HepG2 (cell line): ENCODE measurements at regions not wholly inside any gene's neighbourhood (a gene's known extent, or its start where the extent isn't known, plus 50 kb on each side); places are given as distances from the start of the nearest gene placed in this dataset.
A peak's percentile ranks its signal among the peaks of the same experiment; 100 is the strongest.

ENCODE experiments used
- ATAC-seq: fragments of 200-7000 bp; cut with Tn5 transposase; 3 replicates; pipeline ENCODE4 v1.9.1; 2020; ENCODE audit warnings: mild to moderate bottlenecking, moderate library complexity
- BruUV-seq: library from RNA; stranded (reverse); fragments of 400-500 nt; replicated peaks from 2 replicates; lab custom pipeline; 2021; lab: Mats Ljungman, UMichigan
- CTCF ChIA-PET: fragments of 300-600 bp; formaldehyde crosslinking; extraction: SDS; loops from one replicate; lab custom pipeline; 2021; ENCODE audit warnings: low total read pairs, inconsistent platforms, low intra/inter-chr PET ratio; lab: Yijun Ruan, JAX
- POLR2A ChIA-PET: fragments of 350-600 bp; sonication (Branson Sonifier 250); formaldehyde crosslinking; loops from one replicate; lab custom pipeline; 2020; ENCODE audit warnings: antibody characterized with exemption, inconsistent platforms; lab: Yijun Ruan, JAX
- DNase-seq: peaks from one replicate; pipeline ENCODE4 v3.0.0-alpha.2; 2015; ENCODE audit warnings: low spot score
- FAIRE-seq: peaks from 3 replicates; lab custom pipeline; 2011; peaks lifted over from hg19 to GRCh38; lab: Jason Lieb, UNC
- H2AFZ ChIP-seq: one replicate; pipeline ENCODE4 v1.6.1; 2011; ENCODE audit warnings: low read length, inconsistent platforms
- H3K27ac ChIP-seq: fragments of 300-600 bp; 3 replicates; pipeline ENCODE4 v1.8.0; 2011; ENCODE audit warnings: mixed run types, mild to moderate bottlenecking, mixed read lengths, low read length, inconsistent platforms; ENCODE audit not compliant: insufficient read depth; ENCODE audit errors: extremely low read length
- H3K27me3 ChIP-seq, 2 experiments: fragments of 200-600 bp in 1 of 2; 2 replicates in 1 of 2; 3 replicates in 1 of 2; pipeline versions ENCODE4 v1.6.0 to v1.8.0; 2011; ENCODE audit warnings: low read length in 2 of 2, mild to moderate bottlenecking in 2 of 2, moderate library complexity in 2 of 2, inconsistent platforms in 1 of 2; ENCODE audit not compliant: insufficient read depth in 2 of 2, control insufficient read depth in 1 of 2
- H3K36me3 ChIP-seq, 2 experiments: fragments of 200-600 bp in 1 of 2; replicated peaks in 1 of 2; 2 replicates in 1 of 2; 3 replicates in 1 of 2; pipeline versions ENCODE4 v1.5.1 to v1.8.0; 2011; ENCODE audit warnings: low read length in 2 of 2, inconsistent platforms in 1 of 2; ENCODE audit not compliant: insufficient read depth in 2 of 2, control insufficient read depth in 1 of 2
- H3K4me1 ChIP-seq: 2 replicates; pipeline ENCODE4 v1.5.1; 2012; ENCODE audit warnings: low read length, inconsistent platforms; ENCODE audit not compliant: insufficient read depth
- H3K4me2 ChIP-seq: 2 replicates; pipeline ENCODE4 v1.6.0; 2011; ENCODE audit warnings: low read depth, low read length, inconsistent platforms
- H3K4me3 ChIP-seq, 3 experiments: fragments of 200-600 bp in 1 of 3; sonication (generic), shearing (Covaris generic) in 1 of 3; replicated peaks in 1 of 3; 2 replicates each; pipeline ENCODE4 v1.5.1; 2011 to 2016; ENCODE audit warnings: low read length in 3 of 3, inconsistent platforms in 2 of 3, low read depth in 2 of 3, mild to moderate bottlenecking in 2 of 3, control low read depth in 1 of 3, mixed read lengths in 1 of 3; ENCODE audit not compliant: insufficient read depth in 1 of 3
- H3K79me2 ChIP-seq: one replicate; pipeline ENCODE4 v1.6.1; 2011; ENCODE audit warnings: low read length, inconsistent platforms; ENCODE audit not compliant: insufficient read depth
- H3K9ac ChIP-seq: 2 replicates; pipeline ENCODE4 v1.6.0; 2011; ENCODE audit warnings: mild to moderate bottlenecking, low read depth, low read length, inconsistent platforms; ENCODE audit not compliant: insufficient read depth
- H3K9me3 ChIP-seq: 2 replicates; pipeline ENCODE4 v1.5.1; 2012; ENCODE audit warnings: mild to moderate bottlenecking, low read length
- H4K20me1 ChIP-seq: 2 replicates; pipeline ENCODE4 v1.6.0; 2011; ENCODE audit warnings: inconsistent platforms, mild to moderate bottlenecking, low read length, moderate library complexity; ENCODE audit not compliant: insufficient read depth
- CC2D1A ChIP-seq: sonication (generic); formaldehyde crosslinking; IDR thresholded peaks from 2 replicates; pipeline ENCODE4 v1.8.1; 2023; ENCODE audit warnings: mild to moderate bottlenecking, missing genetic modification reagents
- ETV5 ChIP-seq: IDR thresholded peaks from 2 replicates; pipeline ENCODE4 v1.6.1; 2018; ENCODE audit warnings: missing biosample characterization, missing genetic modification reagents, inconsistent platforms, borderline replicate concordance
- FOSL2 ChIP-seq: sonication (generic); formaldehyde crosslinking; IDR thresholded peaks from 2 replicates; pipeline ENCODE4 v1.4.0; 2020; ENCODE audit warnings: missing genetic modification reagents
- GFI1 ChIP-seq: sonication (generic); formaldehyde crosslinking; IDR thresholded peaks from 2 replicates; pipeline ENCODE4 v1.5.0; 2020; ENCODE audit warnings: missing genetic modification reagents, mild to moderate bottlenecking, borderline replicate concordance
- JUNB ChIP-seq: sonication (generic); formaldehyde crosslinking; IDR thresholded peaks from 2 replicates; pipeline ENCODE4 v1.8.0; 2022; ENCODE audit warnings: missing genetic modification reagents, mild to moderate bottlenecking, borderline replicate concordance
- TAF1 ChIP-seq: sonication (generic); formaldehyde crosslinking; IDR thresholded peaks from 2 replicates; pipeline ENCODE4 v1.4.0; 2020; ENCODE audit warnings: missing genetic modification reagents
- TBP ChIP-seq: sonication (generic); formaldehyde crosslinking; IDR thresholded peaks from 2 replicates; pipeline ENCODE4 v1.5.0; 2020; ENCODE audit warnings: missing genetic modification reagents
- ZFP37 ChIP-seq: sonication (generic); formaldehyde crosslinking; IDR thresholded peaks from 2 replicates; pipeline ENCODE4 v1.4.0; 2020; ENCODE audit warnings: missing genetic modification reagents, borderline replicate concordance
- WGBS: methylation state at CpG from one replicate; pipeline ENCODE4 v1.1.6; 2017; ENCODE audit warnings: low lambda C conversion rate; 5-methylcytosine and 5-hydroxymethylcytosine counted together
- in situ Hi-C: cut with HindIII; loops from 2 replicates; pipeline ENCODE4 v1.10.0; 2017; ENCODE audit warnings: low pct_unique_long_range_greater_than_20kb; ENCODE audit not compliant: extremely low pct_ligation_motif_present
- intact Hi-C: fragments of 100-400 bp; cut with micrococcal nuclease; formaldehyde crosslinking; loops from one replicate; pipeline ENCODE4 v1.10.0; 2022; ENCODE audit not compliant: unreplicated experiment
- TF ChIP-seq, protein P1 (sequence below): sonication (generic); formaldehyde crosslinking; IDR thresholded peaks from 2 replicates; pipeline ENCODE4 v1.4.0; 2020; ENCODE audit warnings: missing genetic modification reagents

DNA sequence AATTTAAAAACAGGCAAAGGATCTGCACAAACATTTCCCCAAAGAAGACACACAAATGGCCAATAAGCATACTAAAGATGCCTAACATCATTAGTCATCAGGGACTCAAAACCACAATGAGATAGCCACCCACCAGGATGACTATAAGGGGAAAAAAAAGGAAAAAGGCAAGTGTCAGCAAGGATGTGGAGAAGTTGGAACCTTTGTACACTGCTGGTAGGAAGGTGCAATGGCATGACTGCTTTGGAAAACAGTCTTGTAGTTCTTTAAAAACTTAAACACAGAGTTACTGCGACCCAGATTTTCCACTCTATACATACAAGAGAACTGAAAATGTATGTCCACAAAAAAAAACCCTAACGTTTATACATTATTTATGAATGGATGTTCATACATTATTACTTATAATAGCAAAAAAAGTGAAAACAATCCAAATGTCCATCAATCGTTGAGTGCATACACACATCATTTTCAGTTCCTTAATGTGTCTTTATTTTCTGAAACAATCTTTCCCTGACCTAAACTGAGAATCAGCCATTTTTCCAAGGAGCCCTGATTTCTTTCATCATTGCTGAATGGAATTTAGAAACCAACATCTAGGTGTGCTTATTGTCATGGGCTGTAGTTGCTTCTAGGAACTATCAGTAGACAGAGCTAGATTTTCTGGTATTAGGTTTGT, 64.7 kb upstream of the TLK1 start (continued):
- TF ChIP-seq TAF1 (CRISPR knock-in tag) (no peak), FOSL2 (peak; percentile 75), JUNB (0 out of 2 replicates have a peak, but pooled peaks have one; percentile 44), CC2D1A (CRISPR knock-in tag) (no peak), GFI1 (CRISPR knock-in tag) (no peak), ZFP37 (CRISPR knock-in tag) (no peak)

DNA sequence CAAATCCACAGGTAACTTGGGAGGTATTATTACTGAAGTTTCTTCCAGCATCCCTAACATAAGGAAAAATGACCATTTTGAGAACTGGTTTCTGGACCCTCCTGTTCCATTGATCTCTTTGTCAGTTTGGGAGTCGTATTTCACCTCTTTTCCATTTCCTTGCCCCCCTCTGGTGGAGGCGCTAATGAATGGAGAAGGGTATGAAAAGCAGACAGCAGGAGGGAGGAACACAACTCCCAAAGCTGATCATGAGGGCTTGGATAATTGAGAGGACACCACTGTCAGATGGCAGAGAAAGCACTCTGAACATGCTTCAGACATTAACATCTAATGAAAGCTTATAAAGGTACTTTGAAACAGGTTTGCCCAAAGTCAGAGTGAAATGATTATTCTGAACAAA, 56.6 kb upstream of the TLK1 start:
- in situ Hi-C loops = no loop called here
- Histone ChIP-seq H3K4me3 (no peak overlapping the region), H3K4me1 (no peaks in the 10 kb centered on the region), H3K27me3 (no peaks in the 10 kb centered on the region; a peak in 2 of 5 replicates), H4K20me1 (no peaks in the 10 kb centered on the region), H2AFZ (no peak overlapping the region), H3K9me3 (peaks cover 6% of the 10 kb centered on the region; the same call in 1 of the 2 replicates), H3K79me2 (no peaks in the 10 kb centered on the region), H3K36me3 (no peaks in the 10 kb centered on the region), H3K27ac (no peak overlapping the region), H3K4me2 (no peak overlapping the region), H3K9ac (no peak overlapping the region)
- CTCF ChIA-PET = no interaction called here
- POLR2A ChIA-PET = interaction anchor here (0.5 kb wide), 1 partner anchor 23 kb away, joined by 3 read pairs; no protein-coding TSS in a partner anchor
- FAIRE-seq = no peak
- BruUV-seq = no TSS peak
- DNase-seq = no peak
- ATAC-seq = no peak
- intact Hi-C loops = no loop called here
- WGBS = 37% methylated on average over 2 of the region's 2 CpGs
- TF ChIP-seq ETV5 (CRISPR knock-in tag) = no peak
- no peak for TF ChIP-seq TBP
- TF ChIP-seq, protein P1, sequence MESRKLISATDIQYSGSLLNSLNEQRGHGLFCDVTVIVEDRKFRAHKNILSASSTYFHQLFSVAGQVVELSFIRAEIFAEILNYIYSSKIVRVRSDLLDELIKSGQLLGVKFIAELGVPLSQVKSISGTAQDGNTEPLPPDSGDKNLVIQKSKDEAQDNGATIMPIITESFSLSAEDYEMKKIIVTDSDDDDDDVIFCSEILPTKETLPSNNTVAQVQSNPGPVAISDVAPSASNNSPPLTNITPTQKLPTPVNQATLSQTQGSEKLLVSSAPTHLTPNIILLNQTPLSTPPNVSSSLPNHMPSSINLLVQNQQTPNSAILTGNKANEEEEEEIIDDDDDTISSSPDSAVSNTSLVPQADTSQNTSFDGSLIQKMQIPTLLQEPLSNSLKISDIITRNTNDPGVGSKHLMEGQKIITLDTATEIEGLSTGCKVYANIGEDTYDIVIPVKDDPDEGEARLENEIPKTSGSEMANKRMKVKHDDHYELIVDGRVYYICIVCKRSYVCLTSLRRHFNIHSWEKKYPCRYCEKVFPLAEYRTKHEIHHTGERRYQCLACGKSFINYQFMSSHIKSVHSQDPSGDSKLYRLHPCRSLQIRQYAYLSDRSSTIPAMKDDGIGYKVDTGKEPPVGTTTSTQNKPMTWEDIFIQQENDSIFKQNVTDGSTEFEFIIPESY (CRISPR knock-in tag) = 0 out of 2 replicates have a peak, but pooled peaks have one; percentile 15
- TF ChIP-seq, all 625 proteins: peak for 1
